Body of pancreas (tissue), 4 donors: ENCODE measurements at regions not wholly inside any gene's neighbourhood (a gene's known extent, or its start where the extent isn't known, plus 50 kb on each side); places are given as distances from the start of the nearest gene placed in this dataset.

ENCODE experiments used
- CTCF ChIP-seq, 7 experiments: fragments of 450-650 bp in 4 of 7; fragments of 200-600 bp in 3 of 7; sonication (generic) in 3 of 7; IDR thresholded peaks; one replicate each; pipeline ENCODE4 v1.5.1; 2016 to 2019; ENCODE audit warnings: antibody characterized with exemption in 7 of 7
- POLR2A ChIP-seq, 3 donors: fragments of 450-650 bp; IDR thresholded peaks; one replicate each; pipeline ENCODE4 v1.6.1; 2016; ENCODE audit warnings: antibody characterized with exemption in 3 of 3, mild to moderate bottlenecking in 2 of 3

- no peak for TF ChIP-seq POLR2A (IDR thresholded peaks at IDR 0.05)
- TF ChIP-seq CTCF (IDR thresholded peaks at IDR 0.05) = no peak
Observed at GRCh38 chr1:65577278-65577677, 156.8 kb downstream of the LEPR start.
